IPS-NIHi11 (cell line): ENCODE measurements at regions not wholly inside any gene's neighbourhood (a gene's known extent, or its start where the extent isn't known, plus 50 kb on each side); places are given as distances from the start of the nearest gene placed in this dataset.

Experiments used
- DNase-seq: peaks from one replicate; pipeline ENCODE4 v3.0.0; 2012; ENCODE audit warnings: mixed read lengths, low spot score

DNA sequence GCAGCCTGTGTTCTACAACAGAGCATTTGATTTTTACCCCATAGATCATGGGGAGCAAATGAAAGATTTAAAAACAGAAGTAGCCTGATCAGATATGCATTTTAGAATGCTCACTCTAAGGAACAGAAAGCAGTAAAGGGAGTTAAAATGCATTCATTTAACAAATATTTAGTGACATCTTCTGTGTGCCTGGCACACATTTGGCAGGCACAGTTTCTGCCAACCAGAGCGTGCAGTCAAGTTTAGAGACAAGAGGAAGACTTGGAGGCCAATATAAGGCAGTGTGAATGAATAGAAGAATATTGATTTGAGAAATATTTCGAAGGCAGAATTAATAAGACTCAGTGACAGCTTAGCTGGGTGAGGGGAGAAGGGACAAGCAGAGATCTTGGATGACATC, 210.1 kb downstream of the KDR start:
- DNase-seq = no peak

DNA sequence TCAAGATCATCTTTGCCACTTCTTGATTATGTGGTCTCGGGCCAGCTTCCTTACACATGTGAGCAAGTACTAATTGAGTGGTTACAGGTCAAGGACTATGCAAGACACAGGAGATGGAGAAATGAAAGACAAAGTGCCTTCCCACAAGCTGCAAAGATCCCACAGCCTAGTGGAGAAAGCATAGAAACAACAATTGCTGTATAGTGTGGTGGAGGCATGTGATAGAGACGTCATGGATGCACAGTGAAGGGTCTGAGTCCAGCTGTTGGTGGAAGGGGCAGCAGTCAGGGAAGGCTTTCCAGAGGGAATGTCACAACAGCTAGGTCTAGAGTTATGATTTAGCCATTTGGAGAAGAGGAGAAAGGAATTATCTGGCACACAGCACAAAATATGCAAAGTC, 210.6 kb downstream of the KDR start:
- no peak for DNase-seq

DNA sequence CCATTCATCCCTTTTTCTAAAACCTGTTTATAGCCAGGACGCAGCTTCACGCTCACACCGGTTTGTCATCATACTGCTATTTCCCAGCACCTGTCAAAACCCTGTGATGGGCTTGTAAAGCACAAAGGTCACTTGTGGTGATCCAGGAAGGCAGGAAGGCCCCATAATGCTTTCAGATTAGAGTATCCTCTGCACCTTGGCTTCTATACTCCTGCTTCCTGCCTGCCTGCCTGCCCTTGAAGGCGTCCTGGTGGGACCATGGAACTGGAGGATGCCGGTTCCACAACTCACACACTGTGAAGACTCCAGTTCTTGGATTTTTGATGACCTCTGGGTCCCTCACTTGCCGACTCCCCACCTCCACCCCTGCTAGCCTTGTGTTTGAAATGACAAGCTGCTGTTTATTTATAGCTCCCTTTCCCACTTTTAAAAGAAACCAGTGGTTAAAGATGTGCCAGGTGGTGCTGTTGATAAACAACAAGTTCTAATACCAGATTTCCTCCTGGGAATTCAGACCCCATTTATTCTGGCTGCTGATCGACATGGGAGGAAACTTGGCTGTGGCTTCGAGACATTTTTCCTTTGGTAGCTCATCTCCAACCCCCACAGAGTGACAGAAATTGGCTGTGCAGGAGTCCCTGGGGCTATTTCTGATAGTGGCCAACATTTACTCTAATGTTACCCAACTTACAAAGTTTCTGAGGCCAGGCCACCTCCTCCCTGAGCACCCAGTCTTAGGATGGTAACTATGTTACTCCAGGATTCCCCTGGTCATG, 211.5 kb downstream of the KDR start:
- DNase-seq = no peak

DNA sequence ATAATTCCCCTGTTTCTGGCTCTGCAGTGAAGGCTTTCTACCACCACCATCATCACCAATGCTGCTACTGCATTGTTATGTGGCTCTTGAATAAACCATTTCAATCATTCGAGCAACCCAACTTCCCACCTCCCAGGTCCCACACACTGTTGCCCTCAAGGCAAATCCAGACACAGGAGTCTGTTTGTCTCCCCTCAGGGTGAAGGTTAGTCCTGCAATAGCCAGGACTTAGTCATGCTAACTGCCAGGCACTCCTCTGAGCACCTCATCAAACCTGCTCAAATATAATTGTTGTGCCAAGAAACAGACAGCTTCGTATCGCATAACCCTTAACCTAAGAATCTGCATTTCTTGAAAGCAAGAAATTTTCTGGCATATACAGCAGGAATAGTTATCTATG, 213.2 kb downstream of the KDR start:
- DNase-seq = no peak

DNA sequence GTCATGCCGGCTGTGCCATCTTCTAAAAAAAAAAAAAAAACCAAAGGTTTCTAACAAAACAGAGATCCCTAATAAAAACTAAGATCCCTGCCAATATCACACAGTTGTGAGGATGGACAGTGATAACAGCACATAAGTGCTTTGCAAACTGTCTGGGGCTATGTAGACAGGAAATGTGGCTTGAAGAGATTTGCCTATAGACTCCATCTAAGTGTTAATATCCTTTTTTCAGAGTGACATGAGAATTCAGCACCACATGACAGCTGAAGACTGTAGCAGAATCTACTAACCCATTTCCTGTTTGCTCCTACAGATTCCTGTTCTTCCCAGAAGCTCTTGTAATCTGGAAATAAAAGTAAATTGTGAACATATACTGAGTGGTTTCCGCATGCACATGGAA, 215.4 kb downstream of the KDR start:
- DNase-seq = no peak

DNA sequence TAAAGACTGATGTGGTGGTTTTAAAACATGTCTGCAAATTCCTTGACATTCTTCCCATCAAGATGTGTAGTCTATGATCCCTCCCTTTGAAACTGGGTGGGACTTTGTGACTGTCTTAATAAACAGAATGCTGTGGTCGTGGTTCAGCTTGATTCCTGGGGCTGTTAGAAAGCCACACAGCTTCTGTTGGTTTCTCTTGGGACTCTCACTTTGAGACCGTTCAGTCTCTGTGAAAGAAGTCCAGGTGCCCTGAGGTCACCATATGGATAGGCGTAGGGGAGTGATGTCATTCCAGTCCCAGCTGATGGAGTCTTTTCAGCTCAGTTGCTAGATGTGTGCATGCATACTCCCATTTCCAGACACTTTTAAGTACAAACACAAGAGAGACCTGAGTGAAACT, 216.6 kb downstream of the KDR start:
- DNase-seq = no peak

DNA sequence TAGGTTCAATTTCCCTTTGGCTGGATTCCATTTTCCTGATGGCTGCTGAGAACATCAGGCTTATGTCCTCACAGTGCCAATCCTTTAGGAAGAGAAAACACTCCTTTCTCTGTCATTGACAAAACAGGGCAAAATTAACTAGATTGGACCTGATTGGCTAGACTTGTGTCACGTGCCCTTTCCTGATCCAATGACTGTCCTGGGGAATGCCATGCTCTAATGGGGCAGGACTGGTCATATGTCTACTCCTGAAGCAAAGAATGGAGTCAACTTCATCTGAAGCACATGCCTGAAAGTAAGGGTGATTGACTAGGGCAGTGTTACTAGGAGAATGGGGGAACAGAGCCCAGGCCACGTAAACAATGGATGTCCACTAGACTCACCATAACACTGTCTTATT, 220.4 kb downstream of the KDR start:
- no peak for DNase-seq

DNA sequence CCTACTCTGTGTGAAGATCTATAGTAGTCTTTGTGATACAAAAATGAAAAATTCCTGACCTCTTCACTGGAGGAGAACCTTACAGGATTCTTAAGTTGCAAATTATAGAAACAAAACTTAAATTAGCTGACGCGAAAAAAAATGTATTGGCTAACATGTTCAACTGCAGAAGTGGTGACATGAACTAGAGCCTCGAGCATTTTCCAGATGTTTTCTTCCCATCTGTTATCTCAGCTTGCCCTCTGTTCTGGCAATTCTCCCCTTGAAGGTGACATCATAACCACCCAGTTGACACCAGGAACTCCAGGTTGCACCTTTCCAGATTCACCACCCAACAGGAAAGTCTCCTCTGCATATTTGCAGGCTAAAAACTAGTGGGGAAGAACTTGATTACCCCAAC, 222.4 kb downstream of the KDR start:
- DNase-seq = no peak

DNA sequence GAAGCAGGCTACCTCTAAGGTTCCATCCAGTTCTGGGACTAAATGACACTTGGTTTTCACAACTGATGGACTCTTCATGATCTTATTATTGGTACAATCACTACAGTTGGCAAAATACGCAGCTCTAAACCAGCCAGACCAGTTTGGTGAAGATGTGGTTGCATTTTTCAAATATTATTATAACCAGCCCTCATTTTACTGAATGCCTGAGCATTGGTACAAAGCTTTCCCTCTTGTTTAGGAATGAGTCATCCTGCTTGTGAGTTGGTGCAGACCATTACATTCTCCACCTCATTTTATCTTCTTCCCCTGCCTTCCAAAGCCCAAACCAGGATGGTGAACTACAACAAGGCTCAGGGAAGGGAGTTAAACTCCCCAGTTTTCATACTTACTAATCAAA, 223.1 kb downstream of the KDR start:
- DNase-seq = no peak

DNA sequence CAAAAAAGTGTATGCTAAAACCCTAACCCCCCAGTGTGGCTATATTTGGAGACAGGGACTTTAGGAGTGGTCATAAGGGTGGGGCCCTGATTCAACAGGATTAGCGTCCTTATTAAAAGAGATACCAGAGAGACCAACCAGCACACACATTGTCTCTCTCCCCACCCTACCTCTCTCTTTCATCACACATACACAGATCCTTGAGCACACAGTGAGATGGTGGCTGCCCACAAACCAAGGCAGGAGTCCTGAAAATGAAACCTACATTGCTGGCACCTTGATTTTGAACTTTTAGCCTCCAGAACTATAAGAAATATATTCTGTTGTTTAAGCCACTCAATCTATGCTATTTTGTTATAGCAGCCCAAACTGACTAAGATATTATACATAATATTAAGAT, 224.2 kb downstream of the KDR start:
- DNase-seq = no peak

DNA sequence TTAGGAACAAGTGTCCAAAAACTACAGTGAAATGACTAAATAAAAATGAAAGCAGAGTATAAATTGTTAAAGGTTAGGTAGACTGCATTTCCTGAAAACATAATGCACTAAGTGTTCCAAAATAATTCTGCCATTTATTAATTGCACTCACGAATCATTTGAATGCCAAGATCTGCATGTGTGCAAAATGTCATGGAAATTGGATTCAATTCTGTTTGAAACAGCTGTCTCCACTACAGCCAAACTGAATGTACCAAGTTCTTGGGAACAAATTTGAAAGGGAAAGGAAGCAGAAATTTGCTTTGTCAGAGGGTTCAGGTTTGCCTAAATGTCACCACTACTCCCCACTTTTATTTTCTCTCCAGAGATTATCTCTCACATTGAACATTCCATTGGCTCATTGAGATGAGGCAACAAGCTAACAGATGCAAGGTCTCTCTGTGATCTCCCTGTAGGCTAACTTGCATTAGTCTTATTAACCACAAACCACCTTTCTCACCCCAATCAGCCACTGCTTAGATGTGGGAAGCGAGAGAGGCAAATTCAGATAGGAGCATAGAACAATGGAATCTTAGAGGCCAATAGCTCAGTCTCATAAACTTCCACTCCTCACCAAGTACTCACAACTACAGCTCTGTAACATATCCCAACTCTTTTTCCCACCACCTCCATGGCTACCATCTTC, 226.6 kb downstream of the KDR start:
- no peak for DNase-seq

DNA sequence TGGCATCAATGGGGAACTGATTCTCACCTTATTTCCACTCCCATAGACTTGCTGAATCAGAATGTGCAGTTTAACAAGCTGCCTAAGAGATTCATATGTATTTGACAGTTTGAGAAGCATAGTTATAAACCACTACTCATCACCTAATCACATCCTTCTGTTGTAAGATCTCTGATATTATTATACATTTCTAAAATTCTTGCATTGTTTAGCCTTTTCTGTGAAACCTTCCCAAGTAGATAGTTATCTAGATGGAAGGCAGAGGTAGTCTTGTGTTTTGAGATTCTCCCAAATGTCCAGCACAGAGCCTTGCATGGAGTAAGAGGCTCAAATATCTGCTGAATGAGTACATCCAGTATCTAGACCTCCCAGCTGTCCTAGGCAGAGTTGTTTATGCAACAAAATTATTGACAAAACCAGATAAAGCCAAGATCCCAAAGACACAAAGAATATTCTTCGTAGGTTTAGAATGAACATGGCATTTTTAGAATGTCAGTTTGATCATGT, 227.3 kb downstream of the KDR start:
- DNase-seq = no peak

DNA sequence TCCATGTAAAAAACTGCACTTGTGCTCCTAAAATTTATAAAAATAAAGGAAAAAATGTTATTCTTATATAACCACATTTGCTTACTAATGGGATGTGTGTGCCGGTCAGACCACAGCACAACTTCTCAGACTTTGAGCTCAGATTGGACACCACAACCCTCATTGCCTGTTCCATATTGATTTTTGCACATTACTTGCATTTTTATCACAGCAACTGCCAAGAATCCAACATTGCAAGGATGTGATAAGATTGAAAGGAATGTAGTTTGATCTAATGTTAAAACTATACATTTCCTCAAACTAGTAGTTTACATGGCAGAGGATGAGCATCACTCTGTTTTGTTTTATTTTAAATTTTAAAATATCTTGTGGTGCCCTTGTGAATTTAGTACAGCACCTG, 227.8 kb downstream of the KDR start:
- no peak for DNase-seq

DNA sequence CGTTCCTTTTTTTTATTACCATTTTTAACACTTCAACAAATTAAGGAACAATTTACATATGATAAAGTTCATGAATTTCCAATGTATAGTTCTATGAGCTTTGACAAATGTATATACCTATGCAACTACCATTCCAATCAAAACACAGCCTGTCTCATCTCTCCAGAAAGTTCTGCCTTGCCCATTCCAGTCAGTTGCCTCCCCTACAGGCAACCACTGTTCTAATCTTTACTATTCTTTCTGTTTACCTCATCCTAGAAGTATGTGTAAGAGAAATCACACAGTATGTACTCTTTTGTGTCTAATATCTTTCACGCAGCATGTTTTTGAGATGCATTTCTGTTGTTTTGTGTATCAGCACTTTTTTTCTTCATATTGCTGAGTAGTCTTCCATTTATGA, 224.9 kb downstream of the KIT start:
- no peak for DNase-seq

DNA sequence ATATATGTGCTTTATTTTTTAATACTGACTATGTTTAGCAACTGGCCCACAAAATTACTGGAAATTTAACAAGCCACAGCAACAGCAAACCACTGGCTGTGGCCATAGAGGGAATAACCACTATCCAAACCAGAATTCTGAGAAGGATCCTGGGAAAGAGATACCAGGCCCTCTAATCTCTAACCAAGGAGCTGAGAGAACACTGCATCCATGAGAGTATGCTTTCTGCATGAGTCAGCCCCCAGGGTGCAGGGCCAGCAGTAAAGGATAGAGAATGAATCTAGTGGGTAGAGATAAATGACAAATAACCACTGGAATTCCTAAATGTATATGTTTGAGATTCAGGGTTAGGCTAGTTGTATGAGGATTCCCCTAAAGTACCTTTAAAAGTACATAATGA, 221.8 kb downstream of the KIT start:
- DNase-seq = no peak

DNA sequence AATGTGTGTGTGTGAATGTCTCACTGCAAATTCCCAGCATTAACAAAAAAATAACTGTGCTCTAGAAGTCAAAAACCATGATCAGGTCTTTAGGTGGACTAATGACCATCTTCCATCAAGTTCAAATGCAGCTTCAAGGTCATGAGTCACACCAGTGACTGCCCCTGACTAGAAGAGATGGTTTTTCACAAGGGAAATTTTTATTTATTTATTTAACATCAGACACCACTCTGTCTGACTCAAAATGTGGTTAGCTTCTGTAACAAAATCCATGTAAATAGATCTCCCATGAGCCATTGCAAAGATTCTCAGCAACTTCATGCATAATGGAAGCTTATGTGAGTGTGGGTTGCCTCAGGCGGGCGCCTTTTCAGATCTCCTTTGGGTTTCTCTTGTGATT, 219.2 kb downstream of the KIT start:
- no peak for DNase-seq

DNA sequence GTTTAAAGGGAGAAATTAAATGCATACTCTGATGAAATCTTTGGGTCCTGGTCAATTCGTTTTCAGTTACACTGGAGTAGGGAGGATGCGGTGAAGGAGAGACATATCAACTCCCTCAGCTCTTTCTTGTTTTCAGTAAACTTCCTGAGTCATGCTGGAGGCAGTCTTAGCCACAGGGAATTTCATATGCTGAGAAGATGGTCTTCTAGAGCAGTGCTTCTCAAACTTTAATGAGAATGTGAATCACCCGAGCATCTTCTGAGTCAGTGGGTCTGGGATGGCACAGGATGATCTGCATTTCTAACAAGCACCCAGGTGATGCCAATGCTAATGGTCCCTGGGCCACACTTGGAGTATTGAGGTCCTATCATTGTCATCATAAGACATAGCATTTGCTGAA, 214.5 kb downstream of the KIT start:
- no peak for DNase-seq

DNA sequence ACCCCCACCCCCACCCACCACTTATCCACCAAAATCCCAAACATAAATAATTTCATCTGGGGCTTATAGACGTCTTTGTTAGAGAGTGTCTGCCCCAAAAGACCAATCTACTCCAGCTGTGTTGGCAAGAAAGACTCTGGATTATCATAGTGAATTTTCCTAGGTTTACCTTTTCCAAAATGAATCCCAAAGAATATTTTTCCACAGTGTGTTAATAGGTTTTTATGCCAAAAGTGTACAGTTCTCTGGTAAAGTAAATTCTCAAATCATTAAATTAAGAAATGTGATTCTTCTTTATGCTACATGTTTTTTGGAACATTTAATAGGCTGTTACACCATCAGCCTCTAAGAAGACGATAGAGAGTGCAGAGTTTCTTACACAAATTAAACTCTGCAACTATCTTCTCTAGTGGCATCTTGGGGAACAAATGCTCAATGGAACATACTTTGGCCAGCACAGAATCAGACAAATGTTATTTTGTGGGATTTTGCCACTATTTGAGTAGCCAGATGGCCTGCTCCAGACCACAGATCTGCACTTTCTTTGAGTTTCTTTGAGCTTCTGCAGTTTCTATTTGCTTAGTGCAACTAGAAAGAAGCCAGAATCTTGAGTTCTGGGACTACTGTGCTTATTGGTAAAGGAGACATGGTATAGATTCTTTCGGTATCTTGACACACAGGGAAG, 206.0 kb downstream of the KIT start:
- DNase-seq = no peak

DNA sequence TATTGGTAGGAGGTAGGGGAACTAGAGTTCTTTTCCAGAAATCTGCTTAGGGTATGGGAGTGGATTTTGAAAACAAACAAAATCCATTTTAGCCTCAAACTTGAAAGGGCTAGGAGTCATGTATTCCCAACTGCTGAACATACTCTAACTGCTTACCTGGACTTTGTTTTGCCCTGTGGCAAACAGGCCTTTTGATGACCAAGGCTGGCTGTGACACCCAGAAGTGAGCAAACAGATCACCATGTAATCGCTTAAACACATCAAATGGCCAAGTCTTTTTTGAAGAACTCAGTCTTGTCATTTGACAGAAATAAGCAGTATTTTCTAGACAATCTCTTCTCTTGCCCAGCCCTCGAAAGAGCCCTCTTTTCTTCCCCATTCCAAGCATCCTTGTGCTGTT, 203.4 kb downstream of the KIT start:
- no peak for DNase-seq

DNA sequence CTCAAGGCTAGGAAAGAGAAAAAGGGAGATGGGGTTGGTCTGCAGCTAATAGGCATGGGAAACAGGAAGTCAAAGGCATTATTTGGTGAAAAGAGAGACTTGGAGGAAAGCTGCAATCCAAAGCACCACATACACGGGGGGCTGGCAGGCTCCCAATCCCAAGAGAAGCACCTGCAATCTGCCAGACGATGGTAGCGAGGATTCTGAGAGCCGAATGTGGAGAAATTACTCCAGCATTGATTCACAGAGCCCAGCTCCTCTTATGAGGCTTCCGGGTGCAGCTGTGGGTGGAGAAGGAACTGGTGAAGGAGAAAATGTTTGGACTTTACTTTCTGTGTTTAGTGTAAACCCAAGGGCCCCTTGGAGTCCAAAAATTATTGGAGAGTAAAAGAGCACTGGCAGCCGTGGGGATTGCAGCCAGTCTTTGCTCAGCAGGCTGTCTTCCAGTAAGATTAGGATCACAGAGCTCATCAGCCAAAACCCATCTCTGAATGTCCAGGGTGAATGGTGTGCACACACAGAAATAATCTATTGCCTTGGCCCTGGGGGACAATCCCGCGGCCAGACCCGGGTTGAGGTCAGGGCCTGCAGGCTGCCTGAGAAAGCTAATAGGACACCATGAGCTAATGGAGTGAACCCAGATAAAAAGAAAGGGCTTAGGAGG, 197.6 kb downstream of the KIT start:
- no peak for DNase-seq

DNA sequence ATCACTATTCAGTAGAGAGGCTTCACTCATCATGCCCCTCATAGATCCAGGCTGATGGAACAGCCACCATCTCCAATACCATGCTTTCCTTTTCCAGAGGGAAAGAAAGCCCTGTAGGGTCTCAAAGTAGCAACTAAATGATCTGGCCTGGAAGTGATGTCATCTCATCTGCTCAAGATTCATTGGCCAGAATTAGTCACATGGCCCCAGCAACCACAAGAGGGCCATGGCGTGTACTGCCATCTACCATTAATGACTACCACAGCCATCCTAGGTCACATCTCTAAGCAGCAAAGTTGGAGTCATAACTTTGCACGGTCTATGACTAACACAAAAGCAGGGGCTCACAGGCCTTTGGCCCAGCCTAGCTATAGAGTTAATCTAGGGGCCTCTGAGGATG, 194.8 kb downstream of the KIT start:
- no peak for DNase-seq

DNA sequence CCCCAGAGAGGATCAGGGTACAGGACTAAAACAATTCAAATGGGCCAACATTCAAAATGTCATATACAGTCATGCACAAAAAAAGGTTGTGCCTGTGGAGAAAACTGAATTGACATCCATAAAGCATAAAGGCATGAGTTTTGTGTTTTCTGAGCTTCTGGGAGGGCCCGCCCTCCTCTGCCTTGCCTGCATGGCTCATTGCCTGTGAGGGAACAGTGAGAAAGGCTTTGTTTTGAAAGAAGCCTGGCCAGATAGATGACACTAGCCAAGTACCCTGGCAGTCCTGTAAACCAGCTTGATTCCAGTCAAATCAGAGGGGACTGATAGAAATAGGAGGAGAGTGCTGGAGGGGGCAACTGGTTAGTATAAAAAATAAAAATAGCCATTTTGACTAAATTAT, 194.3 kb downstream of the KIT start:
- DNase-seq = no peak

DNA sequence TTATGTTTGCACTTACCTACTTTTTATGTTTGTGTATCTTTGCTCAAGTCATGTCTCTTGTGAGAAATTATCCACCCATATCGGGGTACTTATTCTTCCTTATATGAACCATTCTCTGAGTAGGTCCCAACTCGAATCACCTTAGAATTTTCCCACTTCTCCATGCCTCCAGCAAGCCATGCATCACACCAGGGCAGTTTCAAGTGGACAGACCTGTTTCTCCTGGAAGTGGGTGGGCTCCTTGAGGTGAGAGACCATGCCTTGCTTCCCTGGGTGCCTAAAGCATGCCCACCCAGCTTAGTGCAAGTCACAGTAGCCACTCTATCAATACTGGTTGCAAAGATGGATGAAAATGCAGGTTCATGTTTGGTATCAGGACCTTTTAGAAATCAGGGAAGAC, 187.2 kb downstream of the KIT start:
- no peak for DNase-seq
